Endothelial cell of umbilical vein (primary cell): ENCODE measurements at regions not wholly inside any gene's neighbourhood (a gene's known extent, or its start where the extent isn't known, plus 50 kb on each side); places are given as distances from the start of the nearest gene placed in this dataset.

Experiments used
- EZH2 ChIP-seq: IDR thresholded peaks from 2 replicates; pipeline ENCODE4 v1.6.1; 2012; ENCODE audit warnings: borderline replicate concordance, low read depth, mild to moderate bottlenecking, moderate library complexity, low read length, inconsistent platforms; ENCODE audit not compliant: severe bottlenecking
- JUN ChIP-seq: IDR thresholded peaks from 2 replicates; pipeline ENCODE4 v1.6.1; 2011; ENCODE audit warnings: borderline replicate concordance, low read depth; ENCODE audit not compliant: insufficient read length, insufficient read depth
- POLR2A ChIP-seq: IDR thresholded peaks from 2 replicates; pipeline ENCODE4 v1.6.1; 2012; ENCODE audit warnings: low read depth, mild to moderate bottlenecking, control low read depth, low read length
- TF ChIP-seq, protein P1 (sequence below), 2 donors: IDR thresholded peaks; 1 replicate in 1 of 2; 2 replicates in 1 of 2; pipeline ENCODE4 v1.5.1; 2011; ENCODE audit warnings: low read length in 2 of 2, mild to moderate bottlenecking in 2 of 2, moderate library complexity in 2 of 2, control low read depth in 1 of 2, inconsistent platforms in 1 of 2, low read depth in 1 of 2; ENCODE audit not compliant: insufficient read depth in 1 of 2; ENCODE audit errors: extremely low read depth in 1 of 2
- TF ChIP-seq, protein P2 (sequence below): IDR thresholded peaks from 2 replicates; pipeline ENCODE4 v1.6.1; 2011; ENCODE audit not compliant: insufficient read depth, insufficient read length

DNA sequence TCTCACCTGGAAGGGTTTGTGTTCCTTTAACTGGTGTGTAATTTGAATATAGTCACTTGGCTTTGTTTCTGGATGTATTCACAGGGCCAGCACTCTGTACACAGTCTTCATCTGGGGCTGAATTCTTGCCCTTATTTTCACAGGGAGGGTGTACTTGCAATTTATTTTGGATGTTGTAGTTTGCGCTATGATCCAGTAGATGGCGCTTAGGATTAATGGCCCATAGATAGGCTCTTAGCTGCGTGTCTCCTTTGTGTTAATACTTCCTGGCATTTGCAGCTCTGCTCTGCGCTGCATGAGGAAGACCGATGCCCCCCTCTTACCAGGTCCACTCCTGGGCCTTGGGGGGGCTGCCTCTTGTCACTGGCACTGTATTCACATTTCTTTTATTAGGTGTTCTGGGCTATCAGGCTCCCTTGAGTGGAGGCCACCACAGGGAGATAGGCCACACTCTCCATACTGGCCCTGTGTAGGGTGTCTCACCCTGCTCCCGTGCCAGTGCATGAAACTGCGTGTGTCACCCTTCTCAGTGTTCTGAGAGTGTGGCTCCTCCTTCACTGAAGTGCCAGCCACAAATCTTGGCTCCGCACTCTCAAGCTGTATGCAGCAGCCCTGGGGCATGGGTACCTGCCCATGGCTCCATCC, 562.2 kb downstream of the ZIC3 start:
- no peak for TF ChIP-seq JUN
- TF ChIP-seq, protein P1, sequence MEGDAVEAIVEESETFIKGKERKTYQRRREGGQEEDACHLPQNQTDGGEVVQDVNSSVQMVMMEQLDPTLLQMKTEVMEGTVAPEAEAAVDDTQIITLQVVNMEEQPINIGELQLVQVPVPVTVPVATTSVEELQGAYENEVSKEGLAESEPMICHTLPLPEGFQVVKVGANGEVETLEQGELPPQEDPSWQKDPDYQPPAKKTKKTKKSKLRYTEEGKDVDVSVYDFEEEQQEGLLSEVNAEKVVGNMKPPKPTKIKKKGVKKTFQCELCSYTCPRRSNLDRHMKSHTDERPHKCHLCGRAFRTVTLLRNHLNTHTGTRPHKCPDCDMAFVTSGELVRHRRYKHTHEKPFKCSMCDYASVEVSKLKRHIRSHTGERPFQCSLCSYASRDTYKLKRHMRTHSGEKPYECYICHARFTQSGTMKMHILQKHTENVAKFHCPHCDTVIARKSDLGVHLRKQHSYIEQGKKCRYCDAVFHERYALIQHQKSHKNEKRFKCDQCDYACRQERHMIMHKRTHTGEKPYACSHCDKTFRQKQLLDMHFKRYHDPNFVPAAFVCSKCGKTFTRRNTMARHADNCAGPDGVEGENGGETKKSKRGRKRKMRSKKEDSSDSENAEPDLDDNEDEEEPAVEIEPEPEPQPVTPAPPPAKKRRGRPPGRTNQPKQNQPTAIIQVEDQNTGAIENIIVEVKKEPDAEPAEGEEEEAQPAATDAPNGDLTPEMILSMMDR (IDR thresholded peaks at IDR 0.05; ENCODE audit: extremely low read depth in 1 of 2, insufficient read depth in 1 of 2, low read depth in 1 of 2, low read length in 2 of 2): peak; percentile 18 to 26
- TF ChIP-seq, protein P2, sequence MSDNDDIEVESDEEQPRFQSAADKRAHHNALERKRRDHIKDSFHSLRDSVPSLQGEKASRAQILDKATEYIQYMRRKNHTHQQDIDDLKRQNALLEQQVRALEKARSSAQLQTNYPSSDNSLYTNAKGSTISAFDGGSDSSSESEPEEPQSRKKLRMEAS: no peak
- no peak for TF ChIP-seq EZH2
- TF ChIP-seq POLR2A: no peak
